ENCODE measurements at regions not wholly inside any gene's neighbourhood (a gene's known extent, or its start where the extent isn't known, plus 50 kb on each side); places are given as distances from the start of the nearest gene placed in this dataset.

- TF ChIP-seq STAT1 (IDR thresholded peaks at IDR 0.05; ENCODE audit: unreplicated experiment): no peak
- no peak for TF ChIP-seq CTCF (conservative IDR thresholded peaks at IDR 0.05; ENCODE audit: low read depth in 2 of 2)
- no peak for TF ChIP-seq ZNF331 (CRISPR knock-in tag; IDR thresholded peaks at IDR 0.05; ENCODE audit: low read depth)
These were observed 132.6 kb upstream of the SHH start (continued) for GRCh38 chr7:155944901-155945300.

DNA sequence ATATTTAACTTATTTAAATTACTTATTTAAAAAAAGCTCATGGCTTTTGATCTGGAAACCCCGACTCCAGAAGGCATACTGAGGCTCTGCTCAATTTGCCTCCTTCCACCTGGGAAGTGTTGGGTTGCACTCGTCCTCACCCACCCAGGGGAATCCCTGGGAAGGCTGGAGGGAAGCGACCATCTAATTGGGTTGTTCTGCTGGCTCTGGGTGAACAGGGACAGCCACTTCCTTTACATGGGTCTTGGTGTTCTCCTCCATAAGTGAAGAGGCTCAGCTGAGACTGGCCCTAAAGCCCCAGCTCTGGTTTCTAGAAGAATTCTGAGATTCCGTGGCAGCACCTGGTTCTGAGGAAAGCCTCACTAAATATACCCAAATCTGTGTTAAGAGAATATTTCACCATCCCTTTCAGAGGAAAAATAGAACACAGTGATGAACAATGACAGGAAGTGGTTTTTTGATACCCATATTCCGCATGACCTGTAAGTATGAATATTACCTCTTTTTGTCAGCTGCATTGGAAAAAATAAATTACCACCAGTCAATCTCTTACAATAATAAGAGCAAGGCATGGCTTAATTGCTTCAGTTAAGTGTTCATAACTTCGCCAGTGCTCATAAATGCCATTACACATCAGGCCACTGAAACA lies 131.1 kb upstream of the SHH start:
- Histone ChIP-seq H3K27ac (ENCODE audit: low read depth) (no peak overlapping the region), H3K4me2 (no peak overlapping the region), H3K4me1 (ENCODE audit: insufficient read depth) (no peaks in the 10 kb centered on the region), H3K4me3 (no peak overlapping the region), H3K36me3 (ENCODE audit: insufficient read depth) (no peaks in the 10 kb centered on the region), H3K9me2 (ENCODE audit: insufficient read depth) (no peaks in the 10 kb centered on the region), H3F3A (replicated peaks; ENCODE audit: low read depth) (no peaks in the 10 kb centered on the region), H3K79me2 (replicated peaks; ENCODE audit: insufficient read depth) (no peaks in the 10 kb centered on the region), H3K27me3 (ENCODE audit: insufficient read depth) (no peaks in the 10 kb centered on the region), H2AFZ (no peak overlapping the region), H4K20me1 (replicated peaks; ENCODE audit: insufficient read depth) (no peaks in the 10 kb centered on the region)
- Mint-ChIP-seq H3K4me1 (peaks cover 4% of the 10 kb centered on the region; the same call in 2 of the 3 replicates), H3K27me3 (ENCODE audit: insufficient read depth, low read depth, poor library complexity) (peaks cover 3% of the 10 kb centered on the region), H3K4me3 (no peak overlapping the region), H3K27ac (no peak overlapping the region), H3K9me3 (peaks cover 19% of the 10 kb centered on the region), H3K36me3 (ENCODE audit: low read depth) (no peaks in the 10 kb centered on the region; the same call in 1 of the 3 replicates)
- ATAC-seq: no peak
- DNase-seq (ENCODE audit: low spot score): no peak
- TF ChIP-seq, protein P1, sequence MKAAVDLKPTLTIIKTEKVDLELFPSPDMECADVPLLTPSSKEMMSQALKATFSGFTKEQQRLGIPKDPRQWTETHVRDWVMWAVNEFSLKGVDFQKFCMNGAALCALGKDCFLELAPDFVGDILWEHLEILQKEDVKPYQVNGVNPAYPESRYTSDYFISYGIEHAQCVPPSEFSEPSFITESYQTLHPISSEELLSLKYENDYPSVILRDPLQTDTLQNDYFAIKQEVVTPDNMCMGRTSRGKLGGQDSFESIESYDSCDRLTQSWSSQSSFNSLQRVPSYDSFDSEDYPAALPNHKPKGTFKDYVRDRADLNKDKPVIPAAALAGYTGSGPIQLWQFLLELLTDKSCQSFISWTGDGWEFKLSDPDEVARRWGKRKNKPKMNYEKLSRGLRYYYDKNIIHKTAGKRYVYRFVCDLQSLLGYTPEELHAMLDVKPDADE (IDR thresholded peaks at IDR 0.05): no peak
- TF ChIP-seq EZH2 (IDR thresholded peaks at IDR 0.05; ENCODE audit: low read depth, unreplicated experiment) (no peak), NANOG (IDR thresholded peaks at IDR 0.05; ENCODE audit: borderline replicate concordance) (no peak), EZH2phosphoT487 (IDR thresholded peaks at IDR 0.05; ENCODE audit: unreplicated experiment) (no peak), ZNF462 (CRISPR knock-in tag; IDR thresholded peaks at IDR 0.05) (no peak), CREB1 (CRISPR knock-in tag; IDR thresholded peaks at IDR 0.05; ENCODE audit: low read depth) (no peak), JUNB (IDR thresholded peaks at IDR 0.05; ENCODE audit: unreplicated experiment) (no peak), ZNF331 (CRISPR knock-in tag; IDR thresholded peaks at IDR 0.05; ENCODE audit: low read depth) (no peak)
- TF ChIP-seq, protein P2, sequence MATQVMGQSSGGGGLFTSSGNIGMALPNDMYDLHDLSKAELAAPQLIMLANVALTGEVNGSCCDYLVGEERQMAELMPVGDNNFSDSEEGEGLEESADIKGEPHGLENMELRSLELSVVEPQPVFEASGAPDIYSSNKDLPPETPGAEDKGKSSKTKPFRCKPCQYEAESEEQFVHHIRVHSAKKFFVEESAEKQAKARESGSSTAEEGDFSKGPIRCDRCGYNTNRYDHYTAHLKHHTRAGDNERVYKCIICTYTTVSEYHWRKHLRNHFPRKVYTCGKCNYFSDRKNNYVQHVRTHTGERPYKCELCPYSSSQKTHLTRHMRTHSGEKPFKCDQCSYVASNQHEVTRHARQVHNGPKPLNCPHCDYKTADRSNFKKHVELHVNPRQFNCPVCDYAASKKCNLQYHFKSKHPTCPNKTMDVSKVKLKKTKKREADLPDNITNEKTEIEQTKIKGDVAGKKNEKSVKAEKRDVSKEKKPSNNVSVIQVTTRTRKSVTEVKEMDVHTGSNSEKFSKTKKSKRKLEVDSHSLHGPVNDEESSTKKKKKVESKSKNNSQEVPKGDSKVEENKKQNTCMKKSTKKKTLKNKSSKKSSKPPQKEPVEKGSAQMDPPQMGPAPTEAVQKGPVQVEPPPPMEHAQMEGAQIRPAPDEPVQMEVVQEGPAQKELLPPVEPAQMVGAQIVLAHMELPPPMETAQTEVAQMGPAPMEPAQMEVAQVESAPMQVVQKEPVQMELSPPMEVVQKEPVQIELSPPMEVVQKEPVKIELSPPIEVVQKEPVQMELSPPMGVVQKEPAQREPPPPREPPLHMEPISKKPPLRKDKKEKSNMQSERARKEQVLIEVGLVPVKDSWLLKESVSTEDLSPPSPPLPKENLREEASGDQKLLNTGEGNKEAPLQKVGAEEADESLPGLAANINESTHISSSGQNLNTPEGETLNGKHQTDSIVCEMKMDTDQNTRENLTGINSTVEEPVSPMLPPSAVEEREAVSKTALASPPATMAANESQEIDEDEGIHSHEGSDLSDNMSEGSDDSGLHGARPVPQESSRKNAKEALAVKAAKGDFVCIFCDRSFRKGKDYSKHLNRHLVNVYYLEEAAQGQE (IDR thresholded peaks at IDR 0.05; ENCODE audit: unreplicated experiment): no peak

All from GM23338 (cell line).